Mesothelial cell of epicardium (in vitro differentiated cells): ENCODE measurements at regions not wholly inside any gene's neighbourhood (a gene's known extent, or its start where the extent isn't known, plus 50 kb on each side); places are given as distances from the start of the nearest gene placed in this dataset.
A peak's percentile ranks its signal among the peaks of the same experiment; 100 is the strongest.

Experiments
- DNase-seq, 2 experiments: peaks; one replicate each; pipeline ENCODE4 v3.0.0; 2021; ENCODE audit warnings: low spot score in 2 of 2; ENCODE audit not compliant: unreplicated experiment in 2 of 2
- H3K27ac Mint-ChIP-seq: 2 replicates; pipeline ENCODE4 v1.8.0; 2021; ENCODE audit warnings: mixed read lengths
- H3K27me3 Mint-ChIP-seq: 2 replicates; pipeline ENCODE4 v1.8.0; 2021; ENCODE audit warnings: low read depth, mixed read lengths
- H3K36me3 Mint-ChIP-seq: 2 replicates; pipeline ENCODE4 v1.8.0; 2021; ENCODE audit warnings: mixed read lengths
- H3K4me1 Mint-ChIP-seq: 2 replicates; pipeline ENCODE4 v1.8.0; 2021; ENCODE audit warnings: mixed read lengths
- H3K4me3 Mint-ChIP-seq: 2 replicates; pipeline ENCODE4 v1.8.0; 2021; ENCODE audit warnings: mild to moderate bottlenecking, moderate library complexity, mixed read lengths
- H3K9me3 Mint-ChIP-seq: 2 replicates; pipeline ENCODE4 v1.8.0; 2021; ENCODE audit warnings: mixed read lengths
- CTCF ChIP-seq: fragments of 200-600 bp; sonication (generic); IDR thresholded peaks from one replicate; pipeline ENCODE4 v1.5.0; 2021; ENCODE audit warnings: antibody characterized with exemption; ENCODE audit not compliant: unreplicated experiment

GRCh38 chr1:59062743-59063142, 234.2 kb upstream of the FGGY start:
- Mint-ChIP-seq H3K27me3 (no peaks in the 10 kb centered on the region), H3K36me3 (no peaks in the 10 kb centered on the region), H3K27ac (peak overlapping the region; percentile 87), H3K4me1 (peaks cover 48% of the 10 kb centered on the region), H3K4me3 (no peak overlapping the region), H3K9me3 (no peaks in the 10 kb centered on the region)
- DNase-seq = no peak
- no peak for TF ChIP-seq CTCF

DNA sequence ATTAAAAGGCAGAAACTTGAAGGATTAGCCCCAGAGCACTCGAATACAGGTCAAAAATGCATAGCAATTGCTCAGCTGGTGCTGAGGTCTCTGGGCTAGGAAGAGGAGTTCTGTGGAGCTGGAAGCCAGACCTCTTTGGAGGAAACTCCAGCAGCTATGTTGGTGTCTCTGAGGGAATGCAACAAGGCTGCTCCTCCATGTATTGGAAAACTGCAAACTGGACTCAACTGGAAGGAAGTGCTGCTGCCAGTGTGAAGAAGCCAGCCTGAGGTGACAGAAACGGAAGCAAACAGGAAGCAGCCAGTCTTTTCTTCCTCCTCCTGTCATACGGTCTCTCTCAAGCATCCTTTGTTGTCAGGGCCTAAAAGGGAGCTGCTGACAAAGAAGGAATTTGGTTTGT, 233.4 kb upstream of the FGGY start:
- no peak for TF ChIP-seq CTCF
- Mint-ChIP-seq H3K27me3 (no peaks in the 10 kb centered on the region), H3K9me3 (no peaks in the 10 kb centered on the region), H3K27ac (no peak overlapping the region), H3K36me3 (no peaks in the 10 kb centered on the region), H3K4me3 (no peak overlapping the region), H3K4me1 (peaks cover 41% of the 10 kb centered on the region)
- no peak for DNase-seq

DNA sequence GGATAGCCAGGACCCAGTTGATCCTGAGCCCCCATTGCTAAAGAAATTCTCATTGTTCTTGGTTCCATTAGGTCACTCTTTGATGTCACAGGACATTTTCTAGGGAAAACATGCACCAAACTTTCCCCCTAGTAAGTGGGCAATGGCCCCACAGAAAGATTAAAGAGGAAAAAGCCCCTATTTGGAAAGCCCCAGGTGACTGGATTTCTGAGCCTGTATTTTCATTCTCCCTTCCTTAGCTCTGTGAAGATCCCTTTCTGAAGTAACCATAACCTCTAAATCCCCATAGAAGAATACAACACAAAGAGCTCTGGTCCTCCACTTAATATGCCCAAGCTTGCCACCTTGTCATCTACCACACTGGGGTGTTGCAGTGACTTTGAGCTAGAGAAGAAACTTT, 232.3 kb upstream of the FGGY start:
- DNase-seq = no peak
- Mint-ChIP-seq H3K27me3 (no peaks in the 10 kb centered on the region), H3K4me1 (peaks cover 30% of the 10 kb centered on the region), H3K4me3 (no peak overlapping the region), H3K9me3 (no peaks in the 10 kb centered on the region), H3K36me3 (no peaks in the 10 kb centered on the region), H3K27ac (no peak overlapping the region)
- no peak for TF ChIP-seq CTCF

DNA sequence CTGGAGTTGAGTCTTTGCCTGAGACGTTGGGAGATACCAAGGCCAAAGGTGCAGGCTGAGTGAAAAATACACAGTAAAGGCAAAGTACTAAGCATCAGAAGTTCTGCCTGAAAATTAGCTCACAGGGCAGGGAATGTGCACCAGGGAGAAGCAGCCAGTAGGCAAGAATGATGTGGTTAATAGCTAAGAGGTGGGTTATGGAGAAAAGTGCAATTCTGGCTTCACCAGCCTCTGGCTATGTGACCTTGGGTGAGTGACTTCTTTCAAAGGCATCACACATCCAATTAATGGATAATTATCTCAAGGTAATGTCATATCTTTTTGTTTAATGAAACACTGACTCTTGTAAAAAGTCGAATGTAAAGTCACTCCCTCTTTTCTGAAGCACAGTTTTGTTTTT, 230.7 kb upstream of the FGGY start:
- Mint-ChIP-seq H3K36me3 (no peaks in the 10 kb centered on the region), H3K4me1 (peaks cover 22% of the 10 kb centered on the region), H3K4me3 (no peak overlapping the region), H3K27me3 (no peaks in the 10 kb centered on the region), H3K27ac (no peak overlapping the region), H3K9me3 (no peaks in the 10 kb centered on the region)
- TF ChIP-seq CTCF = no peak
- no peak for DNase-seq

- DNase-seq = no peak
- H3K27ac Mint-ChIP-seq = no peak overlapping the region
- H3K36me3 Mint-ChIP-seq = no peaks in the 10 kb centered on the region
- H3K27me3 Mint-ChIP-seq = no peaks in the 10 kb centered on the region
- H3K9me3 Mint-ChIP-seq = no peaks in the 10 kb centered on the region
- H3K4me3 Mint-ChIP-seq = no peak overlapping the region
- TF ChIP-seq CTCF = no peak
- H3K4me1 Mint-ChIP-seq = no peaks in the 10 kb centered on the region
Measured at GRCh38 chr1:59070610-59071009, 226.3 kb upstream of the FGGY start.

- no peaks in the 10 kb centered on the region for H3K27me3 Mint-ChIP-seq
- no peaks in the 10 kb centered on the region for H3K4me1 Mint-ChIP-seq
- DNase-seq = no peak
- H3K4me3 Mint-ChIP-seq = no peak overlapping the region
- no peaks in the 10 kb centered on the region for H3K9me3 Mint-ChIP-seq
- H3K27ac Mint-ChIP-seq = no peak overlapping the region
- no peaks in the 10 kb centered on the region for H3K36me3 Mint-ChIP-seq
- no peak for TF ChIP-seq CTCF
Measured at GRCh38 chr1:59071289-59071688, 225.6 kb upstream of the FGGY start.
